SK-N-SH (cell line): ENCODE measurements at regions not wholly inside any gene's neighbourhood (a gene's known extent, or its start where the extent isn't known, plus 50 kb on each side); places are given as distances from the start of the nearest gene placed in this dataset.
A peak's percentile ranks its signal among the peaks of the same experiment; 100 is the strongest.

Source experiments
- CTCF ChIA-PET: fragments of 300-600, 350-600 bp; formaldehyde crosslinking; extraction: SDS; loops from one replicate; lab custom pipeline; 2021; lab: Yijun Ruan, JAX
- POLR2A ChIA-PET: fragments of 350-600 bp; sonication (Branson Sonifier 250); formaldehyde crosslinking; extraction: SDS; loops from one replicate; lab custom pipeline; 2020; ENCODE audit warnings: antibody characterized with exemption, inconsistent platforms; lab: Yijun Ruan, JAX
- DNase-seq: peaks from one replicate; pipeline ENCODE4 v3.0.0; 2012
- H2AFZ ChIP-seq: fragments of 200-600 bp; sonication (generic); 2 replicates; pipeline ENCODE4 v1.8.1; 2016; ENCODE audit warnings: antibody characterized with exemption, mild to moderate bottlenecking, low read depth
- H3F3A ChIP-seq: fragments of 200-600 bp; sonication (generic); replicated peaks from 2 replicates; pipeline ENCODE3; 2016; ENCODE audit warnings: antibody characterized with exemption, mild to moderate bottlenecking; ENCODE audit not compliant: insufficient read depth
- H3K27ac ChIP-seq, 2 experiments: fragments of 200-500 bp in 1 of 2; fragments of 200-600 bp in 1 of 2; sonication (Bioruptor generic) in 1 of 2; sonication (generic), shearing (Covaris generic) in 1 of 2; 2 replicates each; pipeline versions ENCODE4 v1.5.1 to v1.6.1; 2014 to 2016; ENCODE audit warnings: low read depth in 2 of 2, inconsistent platforms in 1 of 2, low read length in 1 of 2, mild to moderate bottlenecking in 1 of 2, mixed read lengths in 1 of 2
- H3K27me3 ChIP-seq: fragments of 200-600 bp; sonication (generic), shearing (Covaris generic); 2 replicates; pipeline ENCODE4 v1.6.1; 2016; ENCODE audit warnings: mixed run types; ENCODE audit not compliant: insufficient read depth
- H3K36me3 ChIP-seq, 2 experiments: fragments of 200-500 bp in 1 of 2; fragments of 200-600 bp in 1 of 2; sonication (Bioruptor generic) in 1 of 2; sonication (generic) in 1 of 2; replicated peaks in 1 of 2; 2 replicates each; pipeline versions ENCODE3 to v1.5.1; 2014 to 2016; ENCODE audit warnings: low read length in 1 of 2, mild to moderate bottlenecking in 1 of 2; ENCODE audit not compliant: insufficient read depth in 2 of 2, control insufficient read depth in 1 of 2
- H3K4me1 ChIP-seq, 2 experiments: fragments of 200-500 bp in 1 of 2; fragments of 200-600 bp in 1 of 2; sonication (Bioruptor generic) in 1 of 2; sonication (generic), shearing (Covaris generic) in 1 of 2; 2 replicates each; pipeline versions ENCODE4 v1.5.1 to v1.6.1; 2014 to 2016; ENCODE audit warnings: low read depth in 1 of 2, low read length in 1 of 2, mixed run types in 1 of 2; ENCODE audit not compliant: insufficient read depth in 2 of 2, control insufficient read depth in 1 of 2
- H3K4me2 ChIP-seq: fragments of 200-600 bp; sonication (generic), shearing (Covaris generic); 2 replicates; pipeline ENCODE4 v1.6.1; 2017; ENCODE audit warnings: mixed run types
- H3K4me3 ChIP-seq, 2 experiments: fragments of 200-500 bp in 1 of 2; fragments of 200-600 bp in 1 of 2; sonication (Bioruptor generic) in 1 of 2; sonication (generic), shearing (Covaris generic) in 1 of 2; 2 replicates each; pipeline versions ENCODE4 v1.5.1 to v1.8.1; 2014 to 2016; ENCODE audit warnings: low read depth in 2 of 2, inconsistent platforms in 1 of 2, low read length in 1 of 2, mild to moderate bottlenecking in 1 of 2, mixed read lengths in 1 of 2, moderate library complexity in 1 of 2
- H3K79me2 ChIP-seq: fragments of 200-600 bp; sonication (generic); 2 replicates; pipeline ENCODE4 v1.8.1; 2017; ENCODE audit warnings: mild to moderate bottlenecking; ENCODE audit not compliant: insufficient read depth
- H3K9ac ChIP-seq: fragments of 200-600 bp; sonication (generic); 2 replicates; pipeline ENCODE4 v1.6.1; 2017; ENCODE audit warnings: mixed run types
- H3K9me2 ChIP-seq: fragments of 200-600 bp; sonication (generic); 2 replicates; pipeline ENCODE4 v1.6.1; 2017; ENCODE audit warnings: mixed run types
- H3K9me3 ChIP-seq: fragments of 200-600 bp; sonication (generic); 2 replicates; pipeline ENCODE4 v1.6.1; 2017; ENCODE audit warnings: mixed run types, mild to moderate bottlenecking, moderate library complexity
- H4K20me1 ChIP-seq: fragments of 200-600 bp; sonication (generic); 2 replicates; pipeline ENCODE4 v1.6.1; 2017; ENCODE audit warnings: mild to moderate bottlenecking, mixed run types; ENCODE audit not compliant: insufficient read depth
- CTCF ChIP-seq: fragments of 200-600 bp; sonication (generic); IDR thresholded peaks from 2 replicates; pipeline ENCODE4 v1.6.1; 2017; ENCODE audit warnings: antibody characterized with exemption, mild to moderate bottlenecking, moderate library complexity
- FOXJ3 ChIP-seq: sonication (generic); formaldehyde crosslinking; IDR thresholded peaks from 2 replicates; pipeline ENCODE4 v1.5.1; 2020; ENCODE audit warnings: mild to moderate bottlenecking, missing genetic modification reagents
- FOXM1 ChIP-seq: IDR thresholded peaks from 2 replicates; pipeline ENCODE4 v1.4.0; 2012; ENCODE audit warnings: low read depth, mild to moderate bottlenecking
- JUND ChIP-seq: IDR thresholded peaks from 2 replicates; pipeline ENCODE4 v1.4.0; 2012
- MAX ChIP-seq: IDR thresholded peaks from 2 replicates; pipeline ENCODE4 v1.4.0; 2012; ENCODE audit warnings: low read depth
- MXI1 ChIP-seq: IDR thresholded peaks from 2 replicates; pipeline ENCODE4 v1.6.1; 2012; ENCODE audit warnings: mild to moderate bottlenecking, low read depth, low read length, improper control_type of control experiment
- RAD21 ChIP-seq: IDR thresholded peaks from 2 replicates; pipeline ENCODE4 v1.6.1; 2012; ENCODE audit warnings: mild to moderate bottlenecking, low read length
- RCOR1 ChIP-seq: fragments of 150-350 bp; IDR thresholded peaks from 2 replicates; pipeline ENCODE4 v1.6.1; 2017; ENCODE audit warnings: antibody characterized with exemption, low read length
- REST ChIP-seq: IDR thresholded peaks from 2 replicates; pipeline ENCODE4 v1.6.1; 2012; ENCODE audit warnings: mild to moderate bottlenecking, low read depth, low read length, moderate library complexity
- RFX5 ChIP-seq: IDR thresholded peaks from 2 replicates; pipeline ENCODE4 v1.6.1; 2012; ENCODE audit warnings: mild to moderate bottlenecking, improper control_type of control experiment, low read length
- RXRA ChIP-seq: IDR thresholded peaks from 2 replicates; pipeline ENCODE4 v1.4.0; 2012; ENCODE audit warnings: low read depth, mild to moderate bottlenecking, borderline replicate concordance
- SIN3A ChIP-seq: IDR thresholded peaks from 2 replicates; pipeline ENCODE4 v1.6.1; 2012; ENCODE audit warnings: low read depth, mild to moderate bottlenecking, low read length, moderate library complexity, borderline replicate concordance
- TAF1 ChIP-seq: IDR thresholded peaks from 2 replicates; pipeline ENCODE4 v1.6.1; 2012; ENCODE audit warnings: low read depth, mild to moderate bottlenecking, low read length, moderate library complexity, borderline replicate concordance
- TCF12 ChIP-seq: IDR thresholded peaks from 2 replicates; pipeline ENCODE4 v1.4.0; 2012
- YY1 ChIP-seq: IDR thresholded peaks from 2 replicates; pipeline ENCODE4 v1.4.0; 2012; ENCODE audit warnings: low read depth, mild to moderate bottlenecking
- ZBTB33 ChIP-seq: IDR thresholded peaks from 2 replicates; pipeline ENCODE4 v1.4.0; 2012; ENCODE audit warnings: low read depth, borderline replicate concordance
- WGBS: methylation state at CpG from one replicate; pipeline ENCODE4 v1.1.6; 2017; ENCODE audit warnings: low lambda C conversion rate; 5-methylcytosine and 5-hydroxymethylcytosine counted together

GRCh38 chr1:67630438-67631045, 54.5 kb upstream of the GADD45A start:
- Histone ChIP-seq H3K4me2 (peak overlapping the region; percentile 49), H3K9me3 (no peaks in the 10 kb centered on the region), H2AFZ (no peak overlapping the region), H3K27ac (peak overlapping the region in 1 of 2 experiments; percentile 64; a peak in 1 of 4 replicates), H4K20me1 (no peaks in the 10 kb centered on the region), H3K36me3 (no peaks in the 10 kb centered on the region), H3K27me3 (no peaks in the 10 kb centered on the region), H3K9me2 (no peaks in the 10 kb centered on the region), H3F3A (peaks cover 18% of the 10 kb centered on the region), H3K9ac (no peak overlapping the region), H3K4me3 (no peak overlapping the region), H3K4me1 (peaks cover 14 to 21% of the 10 kb centered on the region in 2 experiments; a peak in 2 of 4 replicates), H3K79me2 (no peaks in the 10 kb centered on the region)
- no peak for DNase-seq
- TF ChIP-seq YY1 (no peak), RAD21 (no peak), ZBTB33 (no peak), TAF1 (no peak), FOXM1 (no peak), TCF12 (no peak)
- ChIA-PET CTCF (interaction anchor here (0.6 to 0.7 kb wide), 2 partner anchors 8 to 38 kb away, joined by 3 to 4 read pairs; no protein-coding TSS in a partner anchor), POLR2A (no interaction called here)
- WGBS: 93% methylated on average over 2 of the region's 2 CpGs

GRCh38 chr1:67632356-67632755, 52.6 kb upstream of the GADD45A start:
- H3K9me3 ChIP-seq: no peaks in the 10 kb centered on the region
- peaks cover 16 to 21% of the 10 kb centered on the region in 2 experiments; a peak in 2 of 4 replicates for H3K4me1 ChIP-seq
- H2AFZ ChIP-seq: no peak overlapping the region
- no peak overlapping the region for H3K4me2 ChIP-seq
- TF ChIP-seq FOXM1: no peak
- TF ChIP-seq RCOR1: no peak
- no peak for TF ChIP-seq FOXJ3 (CRISPR knock-in tag)
- no peak for TF ChIP-seq MXI1
- TF ChIP-seq CTCF: no peak
- TF ChIP-seq JUND: no peak
- no peak for TF ChIP-seq RFX5
- TF ChIP-seq SIN3A: no peak
- no peak for TF ChIP-seq MAX
- TF ChIP-seq RXRA: no peak
- no peak for TF ChIP-seq REST
- TF ChIP-seq, all 33 proteins: peak for 0
- H3K27ac ChIP-seq: no peak overlapping the region
- no peaks in the 10 kb centered on the region for H3K27me3 ChIP-seq
- no peaks in the 10 kb centered on the region for H3K36me3 ChIP-seq
- no peaks in the 10 kb centered on the region for H3K9me2 ChIP-seq
- ChIA-PET POLR2A (no interaction called here), CTCF (interaction anchor here (1.1 to 2.2 kb wide), 3 partner anchors 11 to 71 kb away, joined by 3 to 10 read pairs (median 5); no protein-coding TSS in a partner anchor)
- H3F3A ChIP-seq: peaks cover 12% of the 10 kb centered on the region
- no peak overlapping the region for H3K9ac ChIP-seq
- whole genome bisulfite sequencing: 96% methylated on average over 6 of the region's 6 CpGs
- DNase-seq: no peak
- no peaks in the 10 kb centered on the region for H3K79me2 ChIP-seq
- no peaks in the 10 kb centered on the region for H4K20me1 ChIP-seq
- no peak overlapping the region for H3K4me3 ChIP-seq
